ENCODE measurements at regions not wholly inside any gene's neighbourhood (a gene's known extent, or its start where the extent isn't known, plus 50 kb on each side); places are given as distances from the start of the nearest gene placed in this dataset.

DNA sequence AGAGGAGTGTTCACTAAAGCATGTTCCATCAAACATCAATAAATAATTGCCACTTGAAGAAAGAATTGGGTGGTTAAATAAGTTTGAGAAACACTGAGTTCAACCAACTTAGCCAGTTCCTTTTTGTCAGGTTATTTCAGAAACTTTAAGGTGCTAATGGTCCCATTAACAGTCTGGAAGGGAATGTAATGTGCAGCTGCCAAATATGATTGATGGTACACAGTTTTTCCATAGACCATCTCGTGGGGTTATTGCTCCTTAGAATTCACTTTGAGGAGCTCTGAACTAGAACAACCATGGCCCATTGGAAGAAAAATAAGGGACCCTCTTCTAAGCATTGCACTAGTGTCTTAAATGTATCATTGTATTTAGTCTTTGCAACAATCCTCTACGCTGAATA lies 185.8 kb upstream of the NR2F2 start (continued):
- TF ChIP-seq POLR2AphosphoS5 (IDR thresholded peaks at IDR 0.05; ENCODE audit: low read depth, low read length) (no peak), SIRT6 (IDR thresholded peaks at IDR 0.05; ENCODE audit: low read length) (no peak), TEAD4 (IDR thresholded peaks at IDR 0.05; ENCODE audit: low read depth, low read length) (no peak), TAF1 (IDR thresholded peaks at IDR 0.05; ENCODE audit: low read depth, low read length) (no peak)

Measured in H1 (cell line).